B cell (primary cell): ENCODE measurements at regions not wholly inside any gene's neighbourhood (a gene's known extent, or its start where the extent isn't known, plus 50 kb on each side); places are given as distances from the start of the nearest gene placed in this dataset.

Experiments used
- ATAC-seq: fragments of 200-7000 bp; cut with Tn5 transposase; one replicate; pipeline ENCODE4 v1.10.0; 2021; ENCODE audit warnings: low read depth, mild to moderate bottlenecking, moderate number of reproducible peaks, moderate library complexity
- CTCF ChIA-PET: fragments of 350-600 bp; sonication (Branson Sonifier 250); formaldehyde crosslinking; loops from one replicate; lab custom pipeline; 2021; ENCODE audit warnings: antibody characterized with exemption, inconsistent platforms; lab: Charles Lee
- POLR2A ChIA-PET: fragments of 350-600 bp; sonication (Branson Sonifier 250); formaldehyde crosslinking; loops from one replicate; lab custom pipeline; 2021; ENCODE audit warnings: antibody characterized with exemption; lab: Charles Lee
- DNase-seq: peaks from one replicate; pipeline ENCODE4 v3.0.0; 2013
- H2AFZ ChIP-seq: 2 replicates; pipeline ENCODE4 v1.6.1; 2012; ENCODE audit warnings: mild to moderate bottlenecking, low read depth, low read length; ENCODE audit not compliant: insufficient read depth, poor library complexity, severe bottlenecking
- H3K27ac ChIP-seq, 2 donors: 1 replicate in 1 of 2; 2 replicates in 1 of 2; pipeline ENCODE4 v1.5.1; 2012 to 2013; ENCODE audit warnings: low read length in 2 of 2, mild to moderate bottlenecking in 2 of 2, moderate library complexity in 1 of 2
- H3K27me3 ChIP-seq, 4 experiments: fragments of 200-600 bp in 1 of 4; sonication (generic) in 1 of 4; replicated peaks in 1 of 4; 1 replicate in 2 of 4; 2 replicates in 2 of 4; pipeline versions ENCODE4 v1.6.1 to v1.7.0; 2013 to 2016; ENCODE audit warnings: low read length in 3 of 4, mild to moderate bottlenecking in 2 of 4, mixed read lengths in 1 of 4, moderate library complexity in 1 of 4; ENCODE audit not compliant: insufficient read depth in 4 of 4, control insufficient read depth in 3 of 4; ENCODE audit errors: control extremely low read depth in 1 of 4
- H3K36me3 ChIP-seq, 2 experiments: replicated peaks in 1 of 2; 1 replicate in 1 of 2; 2 replicates in 1 of 2; pipeline versions ENCODE4 v1.6.1 to v1.7.1; 2013; ENCODE audit warnings: low read length in 1 of 2; ENCODE audit not compliant: insufficient read depth in 2 of 2, control insufficient read depth in 1 of 2; ENCODE audit errors: control extremely low read depth in 1 of 2, extremely low read depth in 1 of 2
- H3K4me1 ChIP-seq, 2 donors: fragments of 200-600 bp in 1 of 2; sonication (generic) in 1 of 2; 1 replicate in 1 of 2; 2 replicates in 1 of 2; pipeline versions ENCODE4 v1.5.1 to v1.6.1; 2013 to 2017; ENCODE audit warnings: low read length in 2 of 2; ENCODE audit not compliant: control insufficient read depth in 2 of 2, insufficient read depth in 2 of 2
- H3K4me2 ChIP-seq: replicated peaks from 2 replicates; pipeline ENCODE3; 2012; ENCODE audit warnings: mild to moderate bottlenecking, low read depth, low read length; ENCODE audit not compliant: poor library complexity, severe bottlenecking
- H3K4me3 ChIP-seq, 5 experiments: fragments of 200-600 bp in 1 of 5; sonication (generic) in 1 of 5; 1 replicate in 3 of 5; 2 replicates in 2 of 5; pipeline versions ENCODE4 v1.5.1 to v1.7.0; 2011 to 2016; ENCODE audit warnings: low read length in 4 of 5, mild to moderate bottlenecking in 4 of 5, low read depth in 2 of 5, control low read depth in 1 of 5, moderate library complexity in 1 of 5; ENCODE audit not compliant: insufficient read depth in 1 of 5; ENCODE audit errors: control extremely low read depth in 1 of 5, extremely low read depth in 1 of 5
- H3K79me2 ChIP-seq: fragments of 200-600 bp; sonication (generic); one replicate; pipeline ENCODE4 v1.6.0; 2016; ENCODE audit warnings: low read length; ENCODE audit not compliant: control insufficient read depth, insufficient read depth
- H3K9ac ChIP-seq: fragments of 200-600 bp; sonication (generic); 2 replicates; pipeline ENCODE4 v1.6.1; 2017; ENCODE audit warnings: mild to moderate bottlenecking, low read length, moderate library complexity
- H3K9me3 ChIP-seq, 3 donors: one replicate each; pipeline versions ENCODE4 v1.6.1 to v1.7.1; 2013; ENCODE audit warnings: low read length in 2 of 3; ENCODE audit not compliant: control insufficient read depth in 2 of 3, insufficient read depth in 1 of 3; ENCODE audit errors: control extremely low read depth in 1 of 3
- H4K20me1 ChIP-seq: 2 replicates; pipeline ENCODE4 v1.6.0; 2012; ENCODE audit warnings: mild to moderate bottlenecking, low read length; ENCODE audit not compliant: insufficient read depth, control insufficient read depth, poor library complexity, severe bottlenecking
- H3K27ac Mint-ChIP-seq: one replicate; pipeline ENCODE4 v1.8.0; 2021; ENCODE audit warnings: mixed read lengths
- H3K27me3 Mint-ChIP-seq: one replicate; pipeline ENCODE4 v1.8.0; 2021; ENCODE audit warnings: mixed read lengths
- H3K4me1 Mint-ChIP-seq: one replicate; pipeline ENCODE4 v1.8.0; 2021; ENCODE audit warnings: mixed read lengths
- H3K4me3 Mint-ChIP-seq: one replicate; pipeline ENCODE4 v1.8.0; 2021; ENCODE audit warnings: mixed read lengths
- H3K9me3 Mint-ChIP-seq: one replicate; pipeline ENCODE4 v1.8.0; 2022; ENCODE audit warnings: mixed read lengths; ENCODE audit not compliant: insufficient read depth
- EZH2 ChIP-seq: IDR thresholded peaks from 2 replicates; pipeline ENCODE4 v1.6.1; 2012; ENCODE audit warnings: borderline replicate concordance, low read depth, mild to moderate bottlenecking, moderate library complexity, low read length; ENCODE audit not compliant: insufficient read depth, poor library complexity, severe bottlenecking
- WGBS: methylation state at CpG from one replicate; pipeline ENCODE4 v1.1.5; 2013; ENCODE audit warnings: missing lambda C conversion rate; ENCODE audit not compliant: insufficient coverage; 5-methylcytosine and 5-hydroxymethylcytosine counted together
- intact Hi-C: fragments of 100-400 bp; cut with micrococcal nuclease; formaldehyde crosslinking; loops from one replicate; pipeline ENCODE4 v1.10.0; 2022
- TF ChIP-seq, protein P1 (sequence below): fragments of 200-600 bp; IDR thresholded peaks from one replicate; pipeline ENCODE4 v1.8.0; 2022; ENCODE audit warnings: antibody characterized with exemption, mild to moderate bottlenecking

DNA sequence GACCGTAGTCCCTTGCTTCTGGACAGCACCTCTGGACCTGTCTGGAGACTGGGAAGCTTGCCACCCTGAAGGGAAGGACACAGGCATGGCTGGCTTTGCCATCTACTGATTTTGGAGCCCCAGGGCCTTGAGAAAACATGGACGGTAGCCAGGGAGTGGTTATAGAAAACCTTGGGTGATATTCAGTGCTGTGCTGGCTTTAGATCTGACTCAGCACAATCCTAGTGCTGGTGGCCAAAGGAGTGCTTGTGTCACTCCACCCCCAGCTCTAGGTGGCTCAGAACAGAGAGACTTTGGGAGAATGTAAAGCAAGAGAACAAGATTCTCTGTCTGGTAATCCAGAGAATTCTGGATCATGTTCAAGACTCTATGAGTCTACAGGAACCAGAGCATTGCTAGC is 214.5 kb upstream of the IGF1 start:
- H3K27me3 ChIP-seq = peaks cover 0 to 12% (median 0%) of the 10 kb centered on the region in 4 experiments
- H3K9me3 Mint-ChIP-seq = no peaks in the 10 kb centered on the region
- ChIA-PET CTCF (interaction anchor here (0.6 to 1.9 kb wide), 2 partner anchors 8 to 761 kb away, joined by 3 to 7 read pairs; no protein-coding TSS in a partner anchor), POLR2A (no interaction called here)
- no peak overlapping the region for H3K4me3 ChIP-seq
- no peak for ATAC-seq
- WGBS = 77% methylated on average over 2 of the region's 2 CpGs
- no peaks in the 10 kb centered on the region for H3K4me1 ChIP-seq
- no peaks in the 10 kb centered on the region for H4K20me1 ChIP-seq
- H2AFZ ChIP-seq = no peak overlapping the region
- TF ChIP-seq EZH2 = no peak
- TF ChIP-seq, protein P1, sequence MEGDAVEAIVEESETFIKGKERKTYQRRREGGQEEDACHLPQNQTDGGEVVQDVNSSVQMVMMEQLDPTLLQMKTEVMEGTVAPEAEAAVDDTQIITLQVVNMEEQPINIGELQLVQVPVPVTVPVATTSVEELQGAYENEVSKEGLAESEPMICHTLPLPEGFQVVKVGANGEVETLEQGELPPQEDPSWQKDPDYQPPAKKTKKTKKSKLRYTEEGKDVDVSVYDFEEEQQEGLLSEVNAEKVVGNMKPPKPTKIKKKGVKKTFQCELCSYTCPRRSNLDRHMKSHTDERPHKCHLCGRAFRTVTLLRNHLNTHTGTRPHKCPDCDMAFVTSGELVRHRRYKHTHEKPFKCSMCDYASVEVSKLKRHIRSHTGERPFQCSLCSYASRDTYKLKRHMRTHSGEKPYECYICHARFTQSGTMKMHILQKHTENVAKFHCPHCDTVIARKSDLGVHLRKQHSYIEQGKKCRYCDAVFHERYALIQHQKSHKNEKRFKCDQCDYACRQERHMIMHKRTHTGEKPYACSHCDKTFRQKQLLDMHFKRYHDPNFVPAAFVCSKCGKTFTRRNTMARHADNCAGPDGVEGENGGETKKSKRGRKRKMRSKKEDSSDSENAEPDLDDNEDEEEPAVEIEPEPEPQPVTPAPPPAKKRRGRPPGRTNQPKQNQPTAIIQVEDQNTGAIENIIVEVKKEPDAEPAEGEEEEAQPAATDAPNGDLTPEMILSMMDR = no peak
- no peak overlapping the region for H3K9ac ChIP-seq
- no peak overlapping the region for H3K27ac ChIP-seq
- no peak overlapping the region for H3K27ac Mint-ChIP-seq
- no peak for DNase-seq
- no peaks in the 10 kb centered on the region for H3K79me2 ChIP-seq
- intact Hi-C loops = no loop called here
- no peak overlapping the region for H3K4me2 ChIP-seq
- H3K4me3 Mint-ChIP-seq = no peak overlapping the region
- peaks cover 0 to 6% (median 0%) of the 10 kb centered on the region in 3 donors for H3K9me3 ChIP-seq
- no peaks in the 10 kb centered on the region for H3K4me1 Mint-ChIP-seq
- H3K36me3 ChIP-seq = no peaks in the 10 kb centered on the region
- peaks cover 29% of the 10 kb centered on the region for H3K27me3 Mint-ChIP-seq

DNA sequence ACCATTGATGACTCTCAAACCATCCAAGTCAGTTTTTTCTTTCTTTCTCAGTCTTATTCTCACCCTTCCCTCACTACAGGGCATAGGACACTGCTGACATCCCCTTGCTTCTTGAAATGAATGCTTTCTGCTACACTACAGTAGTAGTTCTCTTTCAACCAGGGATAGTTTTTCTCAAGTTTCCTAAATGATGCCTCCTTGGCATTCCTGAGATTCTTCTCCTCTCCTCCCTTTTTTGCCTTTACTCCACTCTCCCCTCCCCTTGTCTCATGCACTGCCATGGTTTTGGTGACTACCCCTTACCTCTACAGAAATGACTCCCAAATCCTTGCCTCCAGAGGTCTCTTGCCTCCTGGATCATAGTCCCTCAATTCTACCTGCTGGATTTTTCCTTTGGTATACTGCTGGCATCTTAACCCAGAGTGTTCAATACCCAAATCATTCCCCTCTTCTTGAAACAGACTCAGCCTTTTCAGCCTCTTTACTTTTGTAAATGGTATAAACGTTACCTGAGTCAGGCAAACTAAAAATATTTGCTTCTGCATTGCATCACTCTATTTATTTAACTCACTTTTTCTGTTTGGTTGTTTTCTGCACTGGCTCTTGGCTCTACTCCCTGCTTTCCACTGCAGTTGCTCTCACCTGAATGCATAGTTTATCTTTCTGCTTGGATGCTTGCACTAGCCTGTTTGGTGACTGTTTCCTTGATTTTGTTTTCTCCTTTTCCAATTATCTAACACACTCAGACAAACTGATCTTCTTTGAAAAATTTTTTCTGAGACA is 211.6 kb upstream of the IGF1 start:
- peaks cover 0 to 6% (median 0%) of the 10 kb centered on the region in 3 donors for H3K9me3 ChIP-seq
- Mint-ChIP-seq H3K27ac (no peak overlapping the region), H3K9me3 (no peaks in the 10 kb centered on the region), H3K4me1 (no peaks in the 10 kb centered on the region), H3K4me3 (no peak overlapping the region), H3K27me3 (peaks cover 38% of the 10 kb centered on the region)
- intact Hi-C loops = no loop called here
- H3K4me3 ChIP-seq = no peak overlapping the region
- peaks cover 0 to 12% (median 0%) of the 10 kb centered on the region in 4 experiments for H3K27me3 ChIP-seq
- ChIA-PET CTCF (interaction anchor here (0.9 kb wide), 1 partner anchor 11 kb away, joined by 3 read pairs; no protein-coding TSS in a partner anchor), POLR2A (no interaction called here)
- no peaks in the 10 kb centered on the region for H4K20me1 ChIP-seq
- H3K9ac ChIP-seq = no peak overlapping the region
- TF ChIP-seq, protein P1 = no peak
- TF ChIP-seq EZH2 = no peak
- no peak overlapping the region for H3K27ac ChIP-seq
- no peak overlapping the region for H3K4me2 ChIP-seq
- H2AFZ ChIP-seq = no peak overlapping the region
- no peaks in the 10 kb centered on the region for H3K79me2 ChIP-seq
- DNase-seq (no peak), ATAC-seq (no peak)
- no peaks in the 10 kb centered on the region for H3K36me3 ChIP-seq
- WGBS = no CpG with 5 or more reads among the region's 1 CpG
- no peaks in the 10 kb centered on the region for H3K4me1 ChIP-seq
